HG03460 (cell line): ENCODE measurements at regions not wholly inside any gene's neighbourhood (a gene's known extent, or its start where the extent isn't known, plus 50 kb on each side); places are given as distances from the start of the nearest gene placed in this dataset.

Experiments used
- ATAC-seq: cut with Tn5 transposase; IDR thresholded peaks from one replicate; pipeline ENCODE4 v1.9.1; 2021; ENCODE audit not compliant: unreplicated experiment

GRCh38 chr9:129402931-129403778 lies 217.7 kb downstream of the C9orf50 start:
- ATAC-seq: no peak

DNA sequence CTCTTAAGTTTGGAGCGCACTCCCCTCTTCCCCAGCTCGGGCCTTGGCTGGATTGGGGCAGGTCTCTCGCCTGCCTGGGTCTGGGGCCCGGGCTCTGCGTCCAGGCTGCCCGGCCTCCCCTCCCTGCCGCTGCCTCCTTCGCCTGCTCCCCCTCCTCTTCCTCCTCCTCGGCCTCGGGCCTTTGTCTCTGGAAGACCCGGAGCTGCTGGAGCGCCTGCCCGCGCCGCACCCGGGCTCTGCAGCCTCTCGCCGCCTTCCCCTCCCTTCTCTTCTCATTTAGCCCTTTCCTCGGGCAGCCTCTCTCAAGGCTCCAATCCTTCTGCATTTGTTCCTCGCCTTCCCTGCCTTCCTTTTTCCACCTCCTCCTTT lies 218.5 kb downstream of the C9orf50 start:
- ATAC-seq: no peak

GRCh38 chr9:129401623-129402370 lies 219.1 kb downstream of the C9orf50 start:
- ATAC-seq: no peak

DNA sequence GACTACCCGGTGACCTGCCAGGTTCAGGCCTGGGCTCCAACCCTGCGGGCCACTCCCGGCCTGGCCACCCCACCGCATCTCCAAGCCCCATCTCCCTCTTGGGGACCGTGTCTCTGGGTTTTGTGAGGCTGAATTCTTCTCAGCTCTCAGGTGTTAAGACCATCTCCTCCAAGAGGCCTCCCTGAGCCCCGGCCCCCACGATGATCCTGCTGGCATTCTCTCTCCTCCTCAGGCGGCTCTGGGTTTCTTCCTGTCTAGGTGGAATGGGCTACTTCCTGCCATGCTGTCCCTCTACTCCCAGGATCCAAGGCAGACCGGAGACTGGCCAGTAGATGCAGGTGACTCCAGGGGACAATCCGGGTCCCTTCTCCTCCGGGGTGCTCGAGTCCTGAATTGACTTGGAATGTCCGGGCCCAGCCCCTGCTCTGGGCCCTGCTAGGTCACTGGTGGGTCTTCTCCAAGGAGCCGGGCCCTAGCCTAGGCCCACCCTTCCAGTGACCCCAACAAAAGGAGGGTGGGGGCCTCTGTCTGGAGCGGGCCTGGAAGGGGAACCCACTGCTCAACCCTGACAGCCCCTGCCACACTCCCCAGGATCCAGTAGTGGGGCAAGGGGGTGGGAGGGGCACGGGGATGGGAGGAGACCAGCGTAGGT lies 219.8 kb downstream of the C9orf50 start:
- ATAC-seq: no peak

GRCh38 chr9:129400001-129400970 lies 220.6 kb downstream of the C9orf50 start:
- no peak for ATAC-seq

DNA sequence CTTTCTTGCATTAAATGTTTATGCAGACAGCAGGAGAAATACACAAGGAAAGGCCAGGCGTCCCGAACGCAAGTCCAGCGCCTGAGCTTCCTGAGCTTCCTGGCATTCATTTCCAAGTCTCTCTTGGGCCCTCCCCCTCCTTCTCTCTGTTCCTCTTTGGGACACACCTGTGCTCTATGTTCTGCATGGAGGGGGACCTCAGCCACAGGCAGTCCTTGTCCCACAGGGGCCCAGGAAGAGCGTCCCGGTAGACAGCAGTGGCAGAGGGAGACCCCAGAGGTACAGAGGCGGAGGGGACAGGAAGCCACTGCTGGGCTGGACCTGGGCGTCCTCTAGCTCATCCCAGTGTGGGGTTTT lies 221.3 kb downstream of the C9orf50 start:
- ATAC-seq: no peak

- ATAC-seq: no peak
Measured at GRCh38 chr9:129398961-129399633, 221.0 kb upstream of the IER5L start.

DNA sequence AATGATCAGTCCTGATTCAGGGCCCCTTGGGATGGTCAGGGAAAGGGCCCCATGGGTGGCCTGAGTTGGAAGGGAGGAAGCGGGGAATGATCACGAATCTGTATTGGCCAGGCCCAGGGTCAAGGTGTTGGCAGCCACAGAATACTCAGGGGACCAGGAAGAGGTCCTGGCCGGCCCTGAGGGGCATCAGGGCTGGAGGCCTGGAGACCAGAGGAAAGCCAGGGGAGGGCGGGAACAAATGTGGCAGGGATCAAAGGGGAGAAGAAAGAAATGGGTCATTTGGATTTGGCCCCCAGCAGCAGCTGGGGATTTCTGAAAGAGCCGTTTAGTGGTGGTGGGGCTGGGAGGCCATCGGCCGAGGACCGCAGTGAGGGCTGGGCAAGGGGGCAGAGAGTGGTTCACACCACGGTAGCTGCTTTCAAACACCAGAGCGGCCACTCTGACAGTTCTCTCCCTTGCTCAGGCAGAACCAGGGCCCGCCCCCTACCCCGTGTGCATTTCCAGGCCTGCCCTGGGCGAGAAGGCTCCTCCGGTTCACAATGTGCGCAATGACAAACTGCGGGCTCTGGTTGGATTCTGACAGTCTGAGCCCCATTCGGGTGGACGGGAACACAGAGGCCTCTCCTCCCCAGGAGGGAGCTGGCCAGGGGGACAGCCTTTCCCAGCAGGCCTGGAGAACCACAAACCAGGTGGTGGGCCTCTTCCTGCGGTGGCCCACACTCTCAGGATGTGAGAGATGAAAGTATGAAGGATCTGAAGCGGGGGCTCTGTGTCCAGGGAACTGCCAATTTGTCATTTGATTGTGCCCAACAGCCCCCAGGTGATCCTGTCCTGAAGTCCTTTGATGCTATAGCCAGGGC lies 220.3 kb upstream of the IER5L start:
- no peak for ATAC-seq

GRCh38 chr9:129397335-129397734 lies 219.3 kb upstream of the IER5L start:
- ATAC-seq: no peak

DNA sequence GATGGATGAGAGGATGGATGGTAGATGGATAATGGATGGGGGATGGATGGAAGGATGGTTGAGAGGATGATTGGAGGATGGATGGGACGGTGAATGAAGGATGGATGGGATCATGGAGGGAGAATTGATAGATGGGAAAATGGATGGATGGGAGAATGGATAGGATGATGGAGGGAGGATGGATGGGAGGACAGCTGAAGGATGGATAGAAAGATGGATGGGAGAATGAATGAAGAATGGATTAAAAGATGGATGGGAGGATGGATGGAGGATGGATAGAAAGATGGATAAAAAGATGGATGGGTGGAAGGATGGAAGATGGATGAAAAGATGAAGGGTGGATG lies 218.3 kb upstream of the IER5L start:
- ATAC-seq: no peak

- ATAC-seq: no peak
Measured at GRCh38 chr9:129395633-129396364, 217.7 kb upstream of the IER5L start.

DNA sequence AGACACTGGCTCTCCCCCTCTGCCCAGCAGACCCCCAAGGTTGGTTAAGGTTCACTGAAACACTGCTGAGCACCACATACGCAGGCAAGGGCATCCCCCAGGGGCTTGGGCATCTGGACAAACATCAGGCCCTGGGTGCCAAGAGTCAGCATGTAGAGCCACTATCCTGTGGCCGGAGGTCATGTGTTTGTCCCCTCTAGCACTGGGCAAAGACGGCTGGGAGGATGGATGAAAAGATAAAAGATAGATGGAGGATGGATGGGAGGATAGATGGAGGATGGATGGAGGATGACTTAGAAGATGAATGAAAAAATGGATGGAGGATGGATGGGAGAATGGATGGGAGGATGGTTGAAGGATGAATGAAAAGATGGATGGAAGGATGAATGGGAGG lies 216.8 kb upstream of the IER5L start:
- no peak for ATAC-seq

GRCh38 chr9:129394061-129394885 lies 216.2 kb upstream of the IER5L start:
- no peak for ATAC-seq

GRCh38 chr9:129393064-129393463 lies 215.0 kb upstream of the IER5L start:
- ATAC-seq: no peak

- ATAC-seq: no peak
Measured at GRCh38 chr9:129392093-129392541, 214.1 kb upstream of the IER5L start.

GRCh38 chr9:129391221-129391661 lies 213.2 kb upstream of the IER5L start:
- no peak for ATAC-seq

- ATAC-seq: no peak
Measured at GRCh38 chr9:129390541-129390940, 212.5 kb upstream of the IER5L start.

GRCh38 chr9:129387822-129388221 lies 209.8 kb upstream of the IER5L start:
- ATAC-seq: no peak
